HG03066 (cell line): ENCODE measurements at regions not wholly inside any gene's neighbourhood (a gene's known extent, or its start where the extent isn't known, plus 50 kb on each side); places are given as distances from the start of the nearest gene placed in this dataset.

Source experiments
- ATAC-seq: cut with Tn5 transposase; IDR thresholded peaks from one replicate; pipeline ENCODE4 v1.9.1; 2021; ENCODE audit warnings: low read depth; ENCODE audit not compliant: unreplicated experiment

- ATAC-seq = no peak
Observed at GRCh38 chr10:90378524-90379076, 479.2 kb downstream of the HTR7 start.

- no peak for ATAC-seq
Observed at GRCh38 chr10:90381468-90381867, 476.4 kb downstream of the HTR7 start.

- ATAC-seq = no peak
Observed at GRCh38 chr10:90389876-90390275, 468.0 kb downstream of the HTR7 start.

GRCh38 chr10:90394311-90394710 is 463.5 kb downstream of the HTR7 start:
- no peak for ATAC-seq

- no peak for ATAC-seq
Observed at GRCh38 chr10:90396721-90397120, 461.1 kb downstream of the HTR7 start.

GRCh38 chr10:90398566-90398965 is 459.3 kb downstream of the HTR7 start:
- no peak for ATAC-seq

GRCh38 chr10:90399782-90400181 is 458.1 kb downstream of the HTR7 start:
- ATAC-seq = no peak

- no peak for ATAC-seq
Observed at GRCh38 chr10:90403211-90404000, 454.4 kb downstream of the HTR7 start.

GRCh38 chr10:90407131-90407530 is 450.7 kb downstream of the HTR7 start:
- ATAC-seq = no peak

- no peak for ATAC-seq
Observed at GRCh38 chr10:90407851-90408250, 450.0 kb downstream of the HTR7 start.

- no peak for ATAC-seq
Observed at GRCh38 chr10:90412582-90412981, 445.3 kb downstream of the HTR7 start.

GRCh38 chr10:90413196-90413595 is 444.6 kb downstream of the HTR7 start:
- no peak for ATAC-seq

GRCh38 chr10:90414926-90415325 is 442.9 kb downstream of the HTR7 start:
- no peak for ATAC-seq

GRCh38 chr10:90417029-90417428 is 440.8 kb downstream of the HTR7 start:
- no peak for ATAC-seq

- ATAC-seq = no peak
Observed at GRCh38 chr10:90417476-90418210, 440.2 kb downstream of the HTR7 start.

- ATAC-seq = no peak
Observed at GRCh38 chr10:90418869-90419652, 438.8 kb downstream of the HTR7 start.

- peak; percentile 74 for ATAC-seq
Observed at GRCh38 chr10:90420637-90421318, 437.1 kb downstream of the HTR7 start.

GRCh38 chr10:90421874-90422273 is 436.0 kb downstream of the HTR7 start:
- no peak for ATAC-seq

- ATAC-seq = no peak
Observed at GRCh38 chr10:90424730-90425129, 433.1 kb downstream of the HTR7 start.

- ATAC-seq = no peak
Observed at GRCh38 chr10:90430186-90430585, 427.7 kb downstream of the HTR7 start.
